ENCODE measurements at regions not wholly inside any gene's neighbourhood (a gene's known extent, or its start where the extent isn't known, plus 50 kb on each side); places are given as distances from the start of the nearest gene placed in this dataset.

- no peak for DNase-seq (ENCODE audit: low read depth)
- in situ Hi-C loops (cut with HindIII; ENCODE audit: low sequenced_read_pairs): no loop called here
- TF ChIP-seq, protein P1, sequence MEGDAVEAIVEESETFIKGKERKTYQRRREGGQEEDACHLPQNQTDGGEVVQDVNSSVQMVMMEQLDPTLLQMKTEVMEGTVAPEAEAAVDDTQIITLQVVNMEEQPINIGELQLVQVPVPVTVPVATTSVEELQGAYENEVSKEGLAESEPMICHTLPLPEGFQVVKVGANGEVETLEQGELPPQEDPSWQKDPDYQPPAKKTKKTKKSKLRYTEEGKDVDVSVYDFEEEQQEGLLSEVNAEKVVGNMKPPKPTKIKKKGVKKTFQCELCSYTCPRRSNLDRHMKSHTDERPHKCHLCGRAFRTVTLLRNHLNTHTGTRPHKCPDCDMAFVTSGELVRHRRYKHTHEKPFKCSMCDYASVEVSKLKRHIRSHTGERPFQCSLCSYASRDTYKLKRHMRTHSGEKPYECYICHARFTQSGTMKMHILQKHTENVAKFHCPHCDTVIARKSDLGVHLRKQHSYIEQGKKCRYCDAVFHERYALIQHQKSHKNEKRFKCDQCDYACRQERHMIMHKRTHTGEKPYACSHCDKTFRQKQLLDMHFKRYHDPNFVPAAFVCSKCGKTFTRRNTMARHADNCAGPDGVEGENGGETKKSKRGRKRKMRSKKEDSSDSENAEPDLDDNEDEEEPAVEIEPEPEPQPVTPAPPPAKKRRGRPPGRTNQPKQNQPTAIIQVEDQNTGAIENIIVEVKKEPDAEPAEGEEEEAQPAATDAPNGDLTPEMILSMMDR (IDR thresholded peaks at IDR 0.05; ENCODE audit: low read depth, low read length, missing control alignments): no peak
Measured at GRCh38 chr2:136433261-136433660, 315.3 kb upstream of the CXCR4 start.

DNA sequence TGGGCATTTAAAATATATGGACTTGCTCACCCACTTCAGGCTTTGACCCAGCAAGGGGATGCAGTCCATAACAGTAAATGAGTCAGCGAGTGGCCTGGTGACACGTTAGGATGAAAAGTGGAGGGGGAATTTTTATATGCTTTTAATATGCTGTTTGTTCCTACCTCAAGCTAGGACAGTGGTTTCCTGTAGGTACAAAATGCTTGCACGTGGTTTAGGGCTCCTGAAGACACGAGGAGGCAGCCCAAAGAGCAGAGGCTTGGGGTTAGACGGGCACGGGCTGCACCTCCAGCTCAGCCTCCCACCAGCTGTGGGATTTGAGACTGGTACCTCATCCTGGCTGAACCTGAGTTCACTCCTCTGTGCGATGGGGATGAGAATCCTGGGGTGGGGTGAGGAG lies 306.2 kb upstream of the CXCR4 start:
- in situ Hi-C loops (cut with HindIII; ENCODE audit: low sequenced_read_pairs): no loop called here
- DNase-seq (ENCODE audit: low read depth): no peak
- TF ChIP-seq, protein P1 (IDR thresholded peaks at IDR 0.05; ENCODE audit: low read depth, low read length, missing control alignments): no peak
- H3K4me3 ChIP-seq (ENCODE audit: low read depth, low read length): no peak overlapping the region

More at GRCh38 chr2:136433261-136433660, 315.3 kb upstream of the CXCR4 start:
- H3K4me3 ChIP-seq (ENCODE audit: low read depth, low read length): no peak overlapping the region

GRCh38 chr2:136423516-136423996 lies 305.6 kb upstream of the CXCR4 start:
- H3K4me3 ChIP-seq (ENCODE audit: low read depth, low read length): peak overlapping the region; percentile 40
- TF ChIP-seq, protein P1 (IDR thresholded peaks at IDR 0.05; ENCODE audit: low read depth, low read length, missing control alignments): peak; percentile 81
- in situ Hi-C loops (cut with HindIII; ENCODE audit: low sequenced_read_pairs): no loop called here
- DNase-seq (ENCODE audit: low read depth): peak; percentile 12

- DNase-seq (ENCODE audit: low read depth): no peak
- in situ Hi-C loops (cut with HindIII; ENCODE audit: low sequenced_read_pairs): no loop called here
Measured at GRCh38 chr2:136422512-136422911, 304.6 kb upstream of the CXCR4 start.

GRCh38 chr2:136420346-136420745 lies 302.4 kb upstream of the CXCR4 start:
- H3K4me3 ChIP-seq (ENCODE audit: low read depth, low read length): no peak overlapping the region
- no peak for DNase-seq (ENCODE audit: low read depth)
- in situ Hi-C loops (cut with HindIII; ENCODE audit: low sequenced_read_pairs): no loop called here
- TF ChIP-seq, protein P1 (IDR thresholded peaks at IDR 0.05; ENCODE audit: low read depth, low read length, missing control alignments): no peak

More at GRCh38 chr2:136422512-136422911, 304.6 kb upstream of the CXCR4 start:
- no peak overlapping the region for H3K4me3 ChIP-seq (ENCODE audit: low read depth, low read length)
- TF ChIP-seq, protein P1 (IDR thresholded peaks at IDR 0.05; ENCODE audit: low read depth, low read length, missing control alignments): no peak

DNA sequence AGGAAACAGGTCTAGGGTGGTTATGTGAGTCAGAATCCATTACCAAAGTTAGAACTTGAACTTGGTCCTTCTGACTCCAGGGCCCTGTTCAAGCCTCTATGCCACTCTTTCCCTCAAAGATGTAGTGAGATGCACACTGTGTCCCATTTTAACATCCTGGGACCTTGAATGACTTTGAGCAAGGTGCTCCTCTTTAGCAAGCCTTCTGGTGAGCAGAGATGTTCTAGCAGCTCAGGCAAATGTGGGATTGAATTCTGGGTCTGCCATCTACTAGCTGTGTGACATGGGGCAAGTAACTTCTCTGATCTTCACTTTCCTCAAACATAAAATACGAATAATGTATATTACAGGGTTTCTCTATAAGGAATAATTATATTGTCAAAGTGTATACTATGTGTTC lies 294.0 kb upstream of the CXCR4 start:
- DNase-seq (ENCODE audit: low read depth): no peak
- TF ChIP-seq, protein P1 (IDR thresholded peaks at IDR 0.05; ENCODE audit: low read depth, low read length, missing control alignments): no peak
- in situ Hi-C loops (cut with HindIII; ENCODE audit: low sequenced_read_pairs): no loop called here
- no peak overlapping the region for H3K4me3 ChIP-seq (ENCODE audit: low read depth, low read length)

Data from astrocyte of the cerebellum (primary cell).